LNCAP (cell line): ENCODE measurements at regions not wholly inside any gene's neighbourhood (a gene's known extent, or its start where the extent isn't known, plus 50 kb on each side); places are given as distances from the start of the nearest gene placed in this dataset.

Experiments used
- CTCF ChIP-seq: fragments of 450-650 bp; IDR thresholded peaks from 2 replicates; pipeline ENCODE4 v1.5.1; 2017; ENCODE audit warnings: mild to moderate bottlenecking

- no peak for TF ChIP-seq CTCF
Observed at GRCh38 chr6:153340568-153340967, 209.5 kb upstream of the RGS17 start.

- TF ChIP-seq CTCF = no peak
Observed at GRCh38 chr6:153334121-153334520, 203.0 kb upstream of the RGS17 start.

- no peak for TF ChIP-seq CTCF
Observed at GRCh38 chr6:153328194-153328593, 197.1 kb upstream of the RGS17 start.

- TF ChIP-seq CTCF = no peak
Observed at GRCh38 chr6:153325661-153326060, 194.6 kb upstream of the RGS17 start.

GRCh38 chr6:153312634-153313033, 181.6 kb upstream of the RGS17 start:
- peak; percentile 39; the same call in 1 of the 2 replicates for TF ChIP-seq CTCF

GRCh38 chr6:153309651-153310050, 178.6 kb upstream of the RGS17 start:
- TF ChIP-seq CTCF = no peak

- TF ChIP-seq CTCF = no peak
Observed at GRCh38 chr6:153302133-153302532, 171.1 kb upstream of the RGS17 start.

GRCh38 chr6:153301602-153302001, 170.5 kb upstream of the RGS17 start:
- TF ChIP-seq CTCF = no peak
